H1 (cell line): ENCODE measurements at regions not wholly inside any gene's neighbourhood (a gene's known extent, or its start where the extent isn't known, plus 50 kb on each side); places are given as distances from the start of the nearest gene placed in this dataset.

Experiments used
- CTCF ChIA-PET: fragments of 300-600 bp; sonication (Branson Sonifier 250); formaldehyde crosslinking; loops from one replicate; lab custom pipeline; 2021; ENCODE audit not compliant: partially characterized antibody; lab: Charles Lee
- POLR2A ChIA-PET: fragments of 300-600 bp; sonication (Branson Sonifier 250); formaldehyde crosslinking; loops from one replicate; lab custom pipeline; 2021; ENCODE audit warnings: inconsistent platforms; ENCODE audit not compliant: partially characterized antibody; lab: Charles Lee
- DNase-seq, 2 experiments: peaks; one replicate each; pipeline versions ENCODE4 v3.0.0 to v3.0.0-alpha.2; 2010 to 2022; ENCODE audit warnings: low spot score in 2 of 2, low read depth in 1 of 2, mixed read lengths in 1 of 2
- FAIRE-seq: peaks from 2 replicates; lab custom pipeline; 2011; peaks lifted over from hg19 to GRCh38; lab: Jason Lieb, UNC
- H2AFZ ChIP-seq: 2 replicates; pipeline ENCODE4 v1.8.1; 2012; ENCODE audit warnings: low read length, inconsistent platforms
- H2AK5ac ChIP-seq: 2 replicates; pipeline ENCODE4 v1.6.1; 2013; ENCODE audit warnings: low read depth, low read length
- H2BK120ac ChIP-seq: replicated peaks from 2 replicates; pipeline ENCODE3; 2013; ENCODE audit warnings: low read depth, low read length, inconsistent platforms
- H2BK12ac ChIP-seq: 2 replicates; pipeline ENCODE4 v1.6.1; 2013; ENCODE audit warnings: low read depth, low read length
- H2BK15ac ChIP-seq: 2 replicates; pipeline ENCODE4 v1.6.1; 2013; ENCODE audit warnings: low read length
- H2BK20ac ChIP-seq: 2 replicates; pipeline ENCODE4 v1.6.1; 2013; ENCODE audit warnings: low read length
- H2BK5ac ChIP-seq: 2 replicates; pipeline ENCODE4 v1.6.1; 2013; ENCODE audit warnings: low read depth, low read length
- H3K14ac ChIP-seq: 2 replicates; pipeline ENCODE4 v1.6.1; 2013; ENCODE audit warnings: inconsistent platforms; ENCODE audit not compliant: insufficient read length
- H3K18ac ChIP-seq: 2 replicates; pipeline ENCODE4 v1.6.1; 2013; ENCODE audit warnings: low read length; ENCODE audit errors: extremely low read depth
- H3K23ac ChIP-seq: 2 replicates; pipeline ENCODE4 v1.6.1; 2013; ENCODE audit warnings: inconsistent platforms; ENCODE audit not compliant: insufficient read length
- H3K23me2 ChIP-seq: 2 replicates; pipeline ENCODE4 v1.6.1; 2013; ENCODE audit warnings: low read depth, low read length
- H3K27ac ChIP-seq: 2 replicates; pipeline ENCODE4 v1.6.1; 2011; ENCODE audit warnings: low read depth, low read length, inconsistent platforms
- H3K27me3 ChIP-seq, 4 experiments: replicated peaks in 1 of 4; 1 replicate in 1 of 4; 2 replicates in 3 of 4; pipeline versions ENCODE4 v1.6.1 to v1.8.1; 2011 to 2013; ENCODE audit warnings: low read length in 3 of 4, mild to moderate bottlenecking in 3 of 4, inconsistent platforms in 2 of 4, mixed read lengths in 2 of 4, moderate library complexity in 1 of 4; ENCODE audit not compliant: control insufficient read depth in 3 of 4, insufficient read depth in 3 of 4; ENCODE audit errors: extremely low read depth in 1 of 4
- H3K36me3 ChIP-seq, 4 experiments: 2 replicates each; pipeline versions ENCODE4 v1.6.1 to v1.8.1; 2011 to 2013; ENCODE audit warnings: mild to moderate bottlenecking in 4 of 4, low read length in 3 of 4, moderate library complexity in 2 of 4, control low read depth in 1 of 4, inconsistent platforms in 1 of 4; ENCODE audit not compliant: insufficient read depth in 4 of 4, control insufficient read depth in 2 of 4
- H3K4ac ChIP-seq: replicated peaks from 2 replicates; pipeline ENCODE3; 2013; ENCODE audit warnings: low read length, low read depth, mixed read lengths, inconsistent platforms; ENCODE audit not compliant: insufficient read length
- H3K4me1 ChIP-seq, 4 experiments: replicated peaks in 1 of 4; 1 replicate in 1 of 4; 2 replicates in 3 of 4; pipeline versions ENCODE4 v1.6.1 to v1.8.1; 2011 to 2013; ENCODE audit warnings: low read length in 3 of 4, inconsistent platforms in 2 of 4, mixed read lengths in 1 of 4; ENCODE audit not compliant: insufficient read depth in 4 of 4, control insufficient read depth in 3 of 4
- H3K4me2 ChIP-seq, 2 experiments: 2 replicates each; pipeline versions ENCODE4 v1.6.1 to v1.8.1; 2011 to 2013; ENCODE audit warnings: low read depth in 2 of 2, low read length in 2 of 2, control low read depth in 1 of 2, inconsistent platforms in 1 of 2, mild to moderate bottlenecking in 1 of 2; ENCODE audit not compliant: insufficient read depth in 1 of 2
- H3K4me3 ChIP-seq, 4 experiments: fragments of 200-600, 300-600 bp in 1 of 4; sonication (generic), shearing (Covaris generic), sonication (Bioruptor Twin) in 1 of 4; 2 replicates each; pipeline versions ENCODE4 v1.5.1 to v1.8.1; 2011 to 2016; ENCODE audit warnings: low read length in 4 of 4, low read depth in 3 of 4, control low read depth in 2 of 4, inconsistent platforms in 2 of 4, mild to moderate bottlenecking in 2 of 4, mixed read lengths in 1 of 4, moderate library complexity in 1 of 4; ENCODE audit not compliant: insufficient read depth in 2 of 4; ENCODE audit errors: extremely low read depth in 1 of 4
- H3K56ac ChIP-seq: replicated peaks from 2 replicates; pipeline ENCODE3; 2013; ENCODE audit warnings: low read depth, mild to moderate bottlenecking, mixed read lengths, low read length, inconsistent platforms; ENCODE audit not compliant: insufficient read length
- H3K79me1 ChIP-seq: 2 replicates; pipeline ENCODE4 v1.6.1; 2013; ENCODE audit warnings: low read depth, low read length, control low read depth
- H3K79me2 ChIP-seq, 2 experiments: 2 replicates each; pipeline versions ENCODE4 v1.6.1 to v1.8.1; 2012 to 2013; ENCODE audit warnings: low read length in 2 of 2, mild to moderate bottlenecking in 2 of 2, inconsistent platforms in 1 of 2; ENCODE audit not compliant: insufficient read depth in 2 of 2, control insufficient read depth in 1 of 2
- H3K9ac ChIP-seq, 4 experiments: replicated peaks in 1 of 4; 1 replicate in 1 of 4; 2 replicates in 3 of 4; pipeline versions ENCODE4 v1.6.1 to v1.8.1; 2011 to 2013; ENCODE audit warnings: low read depth in 3 of 4, low read length in 3 of 4, control low read depth in 2 of 4, mild to moderate bottlenecking in 2 of 4, moderate library complexity in 2 of 4, inconsistent platforms in 1 of 4; ENCODE audit errors: extremely low read depth in 1 of 4
- H3K9me3 ChIP-seq, 2 experiments: 2 replicates each; pipeline versions ENCODE4 v1.6.1 to v1.8.1; 2012 to 2013; ENCODE audit warnings: mild to moderate bottlenecking in 2 of 2, moderate library complexity in 2 of 2, control low read depth in 1 of 2, inconsistent platforms in 1 of 2, low read depth in 1 of 2, low read length in 1 of 2, mixed read lengths in 1 of 2; ENCODE audit not compliant: insufficient read depth in 2 of 2
- H4K20me1 ChIP-seq, 2 experiments: replicated peaks in 1 of 2; 2 replicates each; pipeline versions ENCODE3 to v1.8.1; 2011 to 2013; ENCODE audit warnings: inconsistent platforms in 2 of 2, low read length in 2 of 2, mild to moderate bottlenecking in 1 of 2; ENCODE audit not compliant: insufficient read depth in 2 of 2, control insufficient read depth in 1 of 2
- H4K5ac ChIP-seq: 2 replicates; pipeline ENCODE4 v1.6.1; 2013; ENCODE audit warnings: low read length, low read depth, mixed read lengths, inconsistent platforms; ENCODE audit not compliant: insufficient read length
- H4K8ac ChIP-seq: 2 replicates; pipeline ENCODE4 v1.8.0; 2013; ENCODE audit warnings: mild to moderate bottlenecking, moderate library complexity, low read length, inconsistent platforms; ENCODE audit not compliant: insufficient read depth; ENCODE audit errors: extremely low read depth
- H4K91ac ChIP-seq: replicated peaks from 2 replicates; pipeline ENCODE3; 2013; ENCODE audit warnings: low read length, mixed read lengths, inconsistent platforms; ENCODE audit not compliant: insufficient read length
- ATF2 ChIP-seq: IDR thresholded peaks from 2 replicates; pipeline ENCODE4 v1.6.1; 2012; ENCODE audit warnings: low read length, inconsistent platforms
- BRCA1 ChIP-seq: IDR thresholded peaks from 2 replicates; pipeline ENCODE4 v1.6.1; 2012; ENCODE audit warnings: low read depth, low read length, improper control_type of control experiment
- CBX8 ChIP-seq: fragments of 300-800, 300-1000 bp; sonication (generic); IDR thresholded peaks from 2 replicates; pipeline ENCODE4 v1.7.1; 2016; ENCODE audit warnings: low read depth, low read length, borderline replicate concordance
- CHD1 ChIP-seq: IDR thresholded peaks from 2 replicates; pipeline ENCODE4 v1.6.1; 2012; ENCODE audit warnings: low read depth, low read length, improper control_type of control experiment
- CHD2 ChIP-seq: IDR thresholded peaks from 2 replicates; pipeline ENCODE4 v1.6.1; 2012; ENCODE audit warnings: low read length, improper control_type of control experiment
- FOSL1 ChIP-seq: IDR thresholded peaks from 2 replicates; pipeline ENCODE4 v1.6.1; 2011; ENCODE audit warnings: mild to moderate bottlenecking, low read depth, low read length, moderate library complexity; ENCODE audit not compliant: insufficient read depth
- HDAC6 ChIP-seq: IDR thresholded peaks from one replicate; pipeline ENCODE4 v1.7.1; 2012; ENCODE audit warnings: low read depth, mild to moderate bottlenecking, inconsistent platforms, low read length, moderate library complexity
- KDM5A ChIP-seq: fragments of 200-600 bp; IDR thresholded peaks from 2 replicates; pipeline ENCODE4 v1.7.1; 2012; ENCODE audit warnings: mild to moderate bottlenecking, low read length, inconsistent platforms, mixed read lengths
- MAX ChIP-seq: IDR thresholded peaks from 2 replicates; pipeline ENCODE4 v1.6.1; 2012; ENCODE audit warnings: inconsistent platforms
- SIRT6 ChIP-seq: IDR thresholded peaks from one replicate; pipeline ENCODE4 v1.7.1; 2012; ENCODE audit warnings: low read length, inconsistent platforms
- SP4 ChIP-seq: IDR thresholded peaks from 2 replicates; pipeline ENCODE4 v1.6.1; 2012; ENCODE audit warnings: low read length, inconsistent platforms
- TBP ChIP-seq: IDR thresholded peaks from 2 replicates; pipeline ENCODE4 v1.6.1; 2011; ENCODE audit warnings: low read depth, low read length, improper control_type of control experiment
- TEAD4 ChIP-seq: IDR thresholded peaks from 2 replicates; pipeline ENCODE4 v1.6.1; 2012; ENCODE audit warnings: low read depth, low read length, inconsistent platforms, mixed read lengths
- YY1 ChIP-seq: IDR thresholded peaks from 2 replicates; pipeline ENCODE4 v1.6.1; 2011; ENCODE audit warnings: low read depth, mild to moderate bottlenecking, low read length
- ZNF274 ChIP-seq: IDR thresholded peaks from 2 replicates; pipeline ENCODE4 v1.7.0; 2012; ENCODE audit warnings: low read length, borderline replicate concordance; ENCODE audit errors: extremely low read depth
- WGBS, 2 experiments: shearing (Covaris generic) in 1 of 2; methylation state at CpG; one replicate each; pipeline versions ENCODE4 v1.1.6 to v1.1.7; 2013 to 2015; ENCODE audit warnings: low lambda C conversion rate in 2 of 2, mixed read lengths in 2 of 2, inconsistent platforms in 1 of 2, low coverage in 1 of 2, missing lambda C conversion rate in 1 of 2; ENCODE audit not compliant: insufficient replicate concordance in 2 of 2, insufficient coverage in 1 of 2, insufficient read length in 1 of 2; ENCODE audit errors: extremely low coverage in 1 of 2, missing lambda C conversion rate in 1 of 2; 5-methylcytosine and 5-hydroxymethylcytosine counted together

DNA sequence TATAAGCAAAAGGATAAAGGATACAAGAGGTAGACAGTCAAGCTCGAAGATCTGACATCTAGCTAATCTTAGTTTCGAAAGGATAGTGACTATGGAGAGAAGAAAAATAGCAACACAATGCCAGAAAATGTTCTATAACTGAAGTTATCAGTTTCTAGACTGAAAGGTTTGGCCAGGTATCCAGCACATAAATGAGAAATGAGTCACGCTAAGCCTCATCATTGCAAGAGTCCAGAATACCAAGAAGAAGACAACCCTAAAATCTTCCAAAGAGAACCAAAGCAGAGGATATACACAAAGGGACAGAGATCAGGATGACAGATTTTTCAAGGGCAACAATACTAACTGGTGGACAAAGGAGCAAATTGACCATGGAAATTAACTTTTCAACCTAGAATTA, 237.0 kb downstream of the POSTN start:
- no peaks in the 10 kb centered on the region for H3K79me1 ChIP-seq
- no peak overlapping the region for H2AFZ ChIP-seq
- no peak overlapping the region for H3K9ac ChIP-seq
- no peaks in the 10 kb centered on the region for H4K20me1 ChIP-seq
- 95% methylated on average over 3 of the region's 3 CpGs; no CpG with 5 or more reads in 1 of the 2 experiments for WGBS, 2 experiments
- no peaks in the 10 kb centered on the region for H3K36me3 ChIP-seq
- no peak overlapping the region for H4K8ac ChIP-seq
- H2BK5ac ChIP-seq: no peak overlapping the region
- DNase-seq (no peak), FAIRE-seq (no peak)
- no peak overlapping the region for H2BK12ac ChIP-seq
- H3K9me3 ChIP-seq: no peaks in the 10 kb centered on the region
- H3K23ac ChIP-seq: no peak overlapping the region
- no peak overlapping the region for H3K4me2 ChIP-seq
- H3K18ac ChIP-seq: no peak overlapping the region
- H3K4ac ChIP-seq: no peak overlapping the region
- H3K27me3 ChIP-seq: no peaks in the 10 kb centered on the region
- no peak overlapping the region for H3K27ac ChIP-seq
- no peak overlapping the region for H4K91ac ChIP-seq
- H2BK20ac ChIP-seq: no peak overlapping the region
- H4K5ac ChIP-seq: no peak overlapping the region
- H3K56ac ChIP-seq: no peak overlapping the region
- H3K14ac ChIP-seq: no peak overlapping the region
- H3K23me2 ChIP-seq: no peaks in the 10 kb centered on the region
- no peak overlapping the region for H2AK5ac ChIP-seq
- H3K4me1 ChIP-seq: no peaks in the 10 kb centered on the region
- no peak overlapping the region for H3K4me3 ChIP-seq
- H3K79me2 ChIP-seq: no peaks in the 10 kb centered on the region
- no peak overlapping the region for H2BK15ac ChIP-seq
- ChIA-PET POLR2A (no interaction called here), CTCF (interaction anchor here (0.6 to 1.4 kb wide), 2 partner anchors 230 to 404 kb away, joined by 3 read pairs; no protein-coding TSS in a partner anchor)
- H2BK120ac ChIP-seq: no peak overlapping the region
- TF ChIP-seq SIRT6 (no peak), CHD1 (no peak), BRCA1 (no peak), ATF2 (no peak), ZNF274 (no peak), SP4 (no peak), HDAC6 (no peak), KDM5A (no peak), TBP (no peak), CBX8 (no peak), TEAD4 (no peak), YY1 (no peak), CHD2 (no peak), MAX (no peak), FOSL1 (no peak)
